GM18498 (cell line): ENCODE measurements at regions not wholly inside any gene's neighbourhood (a gene's known extent, or its start where the extent isn't known, plus 50 kb on each side); places are given as distances from the start of the nearest gene placed in this dataset.

ENCODE experiments used
- ATAC-seq: cut with Tn5 transposase; IDR thresholded peaks from one replicate; pipeline ENCODE4 v1.9.1; 2021; ENCODE audit warnings: mild to moderate bottlenecking, moderate library complexity; ENCODE audit not compliant: unreplicated experiment

DNA sequence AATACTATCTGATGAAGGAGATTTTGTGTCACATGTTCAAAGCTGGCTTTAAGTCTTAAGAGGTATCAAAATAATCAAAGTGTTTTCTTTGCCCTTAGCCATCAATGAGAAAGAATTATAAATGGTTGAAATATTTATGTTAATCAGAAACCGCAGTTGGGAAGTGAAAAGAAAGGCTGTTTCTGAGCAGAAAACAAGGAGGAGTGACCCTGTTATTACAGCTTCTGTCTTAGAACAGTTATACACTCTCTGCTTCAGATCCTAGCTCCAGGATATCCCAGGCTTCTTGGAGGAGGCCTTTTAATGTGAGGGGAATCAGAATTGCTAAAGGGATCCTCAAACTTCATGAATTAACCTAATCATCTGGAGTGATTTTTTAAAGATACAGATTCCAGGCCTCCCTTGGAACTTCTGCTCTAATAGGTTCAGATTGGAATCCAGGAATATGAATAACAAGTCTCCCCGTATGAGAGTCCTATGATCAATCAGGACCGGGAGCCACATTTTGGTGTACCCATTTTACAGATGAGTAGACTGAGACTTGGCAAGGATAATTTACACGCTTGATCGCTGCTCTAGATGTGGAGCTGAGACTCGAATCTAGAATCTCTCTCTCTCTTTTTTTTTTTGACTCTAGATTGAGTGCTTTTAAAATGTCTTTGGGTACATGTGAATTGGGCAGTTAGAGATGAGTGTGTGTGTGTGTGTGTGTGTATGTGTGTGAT lies 50.8 kb upstream of the JAG1 start:
- no peak for ATAC-seq

DNA sequence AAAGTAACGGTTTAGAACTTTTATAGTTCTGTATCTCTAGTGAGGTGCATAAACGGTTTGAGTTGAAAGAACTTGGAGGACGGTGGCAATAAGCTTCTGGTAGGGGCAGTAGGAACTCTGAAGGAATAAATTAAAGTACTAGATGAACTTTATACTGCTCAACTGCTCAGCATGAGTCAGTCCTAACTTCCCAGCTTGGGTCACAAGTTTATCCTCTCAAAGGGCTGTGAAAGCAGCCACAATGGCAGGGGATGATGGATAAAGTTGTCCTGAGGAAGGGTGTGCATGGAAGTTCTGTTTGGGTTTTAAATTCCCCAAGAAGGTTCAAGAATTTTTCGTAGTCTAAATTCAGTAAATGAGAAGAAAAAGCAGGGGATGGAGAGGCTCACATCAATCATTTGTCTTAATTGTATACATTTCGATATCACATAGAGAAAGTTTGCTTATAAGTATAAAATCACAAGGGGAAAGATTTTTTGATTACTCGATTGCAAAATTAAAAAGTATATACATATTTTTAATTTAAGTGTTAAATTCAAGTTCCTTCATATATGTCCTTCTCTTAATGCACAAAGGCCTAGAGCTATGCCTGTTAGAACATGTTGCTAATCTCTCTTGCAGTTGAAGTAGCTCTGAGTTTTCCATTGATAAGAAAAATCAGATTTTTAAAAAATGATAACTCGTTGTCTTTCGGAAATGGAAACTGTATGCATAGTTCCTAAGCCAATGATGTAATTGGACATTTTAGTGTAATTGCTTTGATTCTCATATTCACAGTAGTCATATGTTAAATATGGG lies 55.3 kb upstream of the JAG1 start:
- ATAC-seq: no peak

DNA sequence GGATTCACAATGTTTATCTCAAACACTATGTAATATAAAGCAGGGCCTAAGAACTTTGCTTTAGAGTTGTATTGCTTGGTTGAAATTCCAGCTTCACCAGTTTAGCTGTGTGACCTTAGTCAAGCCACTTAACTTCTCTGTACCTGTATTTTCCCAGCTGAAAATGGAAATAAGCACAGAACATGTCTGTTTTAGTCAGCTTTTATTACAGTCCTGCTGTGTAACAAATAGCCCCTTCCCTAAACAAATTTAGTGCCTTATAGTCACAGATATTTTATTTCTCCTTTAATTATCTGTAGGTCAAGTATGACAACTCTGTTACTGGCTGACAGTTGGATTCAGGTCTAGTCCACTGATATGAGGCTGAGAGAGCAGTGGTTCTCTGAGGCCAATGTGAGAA lies 56.0 kb upstream of the JAG1 start:
- no peak for ATAC-seq

DNA sequence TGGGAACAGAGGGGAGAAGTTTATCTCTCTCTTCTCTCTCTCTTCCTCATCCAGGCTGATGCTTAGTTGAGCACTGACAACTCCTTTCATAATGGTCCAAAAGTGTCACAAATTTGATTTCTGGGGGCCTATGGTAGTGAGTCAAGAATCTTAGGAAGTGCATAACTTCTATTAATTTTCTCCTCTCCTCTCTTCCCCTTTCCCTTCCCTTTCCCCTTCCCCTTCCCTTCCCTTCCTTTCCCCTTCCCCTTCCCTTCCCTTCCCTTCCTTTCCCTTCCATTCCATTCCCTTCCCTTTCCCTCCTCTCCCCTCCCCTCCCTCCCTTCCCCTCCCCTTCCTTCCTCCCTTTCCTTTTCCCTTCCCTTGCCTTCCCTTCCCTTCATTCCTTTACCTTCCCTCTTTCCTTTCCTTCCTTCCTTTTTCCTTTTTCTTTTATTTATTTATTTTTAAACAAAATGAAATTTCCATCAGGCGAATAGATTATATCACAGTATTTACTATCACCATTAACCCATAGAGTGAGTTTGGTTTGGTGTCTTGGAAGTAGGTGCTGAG lies 56.9 kb upstream of the JAG1 start:
- ATAC-seq: no peak

DNA sequence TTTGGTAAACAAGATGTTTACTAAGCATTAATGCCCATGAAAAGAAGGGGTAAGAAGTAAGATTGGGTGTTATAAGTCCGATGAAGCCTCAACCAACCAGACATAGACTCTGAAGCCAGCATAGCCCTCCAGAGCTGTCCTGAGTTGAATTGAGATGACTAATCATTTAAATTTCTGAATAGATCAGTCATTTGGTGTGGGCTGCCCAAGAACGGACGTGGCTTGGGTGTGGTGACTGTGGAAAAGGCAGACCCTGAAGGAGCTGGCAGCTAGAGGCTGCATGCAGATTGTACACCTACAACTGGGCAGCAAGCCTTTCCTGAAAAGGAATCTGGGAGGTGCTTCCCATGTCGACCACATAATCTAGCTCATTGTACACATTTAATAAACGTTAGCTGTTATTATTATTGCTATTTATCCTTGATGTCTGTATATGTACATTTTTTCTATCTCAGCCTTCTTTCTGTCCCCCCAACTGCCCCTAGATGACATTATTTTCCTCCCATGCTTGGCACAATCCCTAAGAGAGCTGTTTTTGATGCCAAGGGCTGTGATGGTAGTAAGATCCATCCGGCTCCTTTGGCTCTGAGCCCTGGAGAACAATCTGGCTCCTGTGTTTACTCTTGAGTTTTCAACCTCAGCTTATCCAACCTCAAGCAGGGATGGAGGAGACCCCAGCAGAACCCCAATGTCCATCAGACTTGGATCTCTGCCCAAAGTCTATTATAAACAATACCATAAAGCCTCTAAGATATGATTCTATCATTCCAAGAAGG lies 57.6 kb upstream of the JAG1 start:
- no peak for ATAC-seq

DNA sequence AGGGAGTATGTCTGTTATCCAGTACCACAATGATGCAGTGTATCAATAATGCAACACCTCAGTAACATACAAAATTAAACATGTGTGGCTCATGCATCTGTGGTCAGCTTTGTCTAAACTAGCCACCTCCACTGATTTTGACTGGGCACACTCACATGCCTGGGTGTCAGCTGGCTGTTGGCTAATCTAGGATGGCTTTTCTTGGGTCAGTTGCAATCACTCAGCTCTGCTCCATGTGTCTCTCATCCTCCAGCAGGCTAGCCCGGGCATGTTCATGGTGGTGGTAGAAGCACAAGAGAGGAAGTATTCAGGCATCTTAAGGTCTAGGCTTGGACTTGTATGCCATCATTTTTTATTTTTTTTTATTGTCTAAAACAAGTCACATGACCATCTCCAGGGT lies 59.3 kb upstream of the JAG1 start:
- no peak for ATAC-seq

DNA sequence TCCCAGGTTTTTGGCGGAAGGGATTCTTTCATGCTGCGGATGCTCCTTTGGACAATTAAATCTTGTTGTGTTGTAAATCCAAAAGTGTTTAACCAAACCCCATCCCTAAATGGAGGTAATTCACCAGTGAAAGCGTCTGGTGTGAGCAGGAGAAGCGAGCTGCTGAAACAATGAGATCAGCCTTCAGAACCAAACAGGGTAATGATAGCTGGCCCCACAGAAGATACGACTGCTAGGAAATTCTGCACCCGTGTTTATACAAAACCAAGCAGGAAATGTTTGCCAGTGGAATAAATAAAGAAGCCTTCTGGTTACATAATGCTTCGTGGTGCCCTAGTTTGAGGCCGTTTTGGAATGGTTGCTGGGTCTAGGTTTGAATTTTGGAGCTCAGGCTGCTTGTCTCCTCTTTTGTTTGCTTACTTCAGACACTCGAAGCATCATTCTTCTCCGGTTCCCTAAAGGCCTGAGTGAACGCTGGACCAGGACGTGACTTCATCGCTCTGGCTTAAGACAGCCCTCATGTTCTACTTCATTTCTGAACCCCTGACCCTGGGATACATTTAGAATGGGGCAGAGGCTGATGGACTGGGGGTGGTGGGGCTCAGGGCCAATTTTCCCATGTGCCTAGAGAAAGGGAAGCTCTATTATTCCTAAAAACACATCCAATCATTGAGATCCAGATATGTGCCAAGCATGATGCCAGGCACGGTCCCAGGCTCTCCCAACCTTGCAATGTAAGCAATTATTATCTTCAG lies 61.6 kb upstream of the JAG1 start:
- no peak for ATAC-seq

DNA sequence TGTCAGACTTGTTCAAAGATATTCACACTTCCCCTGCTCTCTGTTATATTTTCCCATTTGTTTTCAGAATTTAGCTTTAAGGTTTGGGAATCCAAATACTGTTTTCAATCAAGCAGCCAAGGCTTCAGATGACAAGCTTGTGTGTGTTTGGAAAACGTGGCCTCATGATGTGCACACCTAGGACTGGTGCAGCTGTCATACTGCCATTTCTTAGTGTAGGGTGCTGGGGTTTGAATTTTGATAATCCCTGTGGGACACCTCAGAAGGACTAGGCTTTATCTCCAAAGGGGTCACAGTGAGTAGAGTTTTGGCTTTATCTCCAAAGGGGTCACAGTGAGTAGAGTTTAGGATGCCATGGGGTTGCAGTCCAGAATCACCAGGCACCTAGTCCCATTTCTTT lies 65.3 kb upstream of the JAG1 start:
- no peak for ATAC-seq

DNA sequence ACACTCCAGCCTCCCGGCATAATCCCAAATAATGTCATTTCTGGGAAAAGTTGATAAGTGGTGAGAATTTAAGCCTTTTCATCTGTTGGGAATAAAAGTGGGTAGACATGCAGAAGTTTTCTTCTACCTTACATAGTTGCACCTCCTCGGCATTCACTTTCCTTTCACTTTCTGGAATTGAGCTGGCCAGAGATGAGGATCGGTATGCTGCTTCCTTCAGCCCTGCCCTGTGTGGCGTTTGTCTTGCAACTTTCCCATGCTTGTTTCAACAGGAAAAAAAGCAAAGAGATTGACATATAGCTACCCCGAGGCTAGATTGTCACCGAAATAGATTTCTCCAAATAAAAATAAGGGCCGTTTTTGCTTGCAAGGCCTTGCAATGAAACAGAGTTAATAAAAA lies 65.8 kb upstream of the JAG1 start:
- ATAC-seq: no peak

DNA sequence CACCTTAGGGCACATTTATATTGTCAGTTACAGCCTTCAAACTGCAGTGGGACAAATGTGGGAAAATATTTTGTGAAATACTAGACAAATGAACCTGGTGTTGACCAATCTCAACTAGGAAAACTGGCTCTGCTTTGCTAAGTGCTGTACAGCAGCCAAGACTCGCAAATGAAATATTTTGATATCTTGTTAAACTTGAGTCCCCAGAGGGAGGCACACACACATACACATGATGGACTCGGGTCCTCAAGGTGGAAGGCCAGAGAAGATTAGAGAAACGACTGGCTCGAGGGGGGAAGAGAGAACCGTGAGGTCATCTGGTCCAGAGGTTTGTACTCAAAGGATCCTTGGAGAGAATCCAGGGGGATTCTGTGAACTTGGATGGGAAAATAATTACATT lies 67.3 kb upstream of the JAG1 start:
- no peak for ATAC-seq

DNA sequence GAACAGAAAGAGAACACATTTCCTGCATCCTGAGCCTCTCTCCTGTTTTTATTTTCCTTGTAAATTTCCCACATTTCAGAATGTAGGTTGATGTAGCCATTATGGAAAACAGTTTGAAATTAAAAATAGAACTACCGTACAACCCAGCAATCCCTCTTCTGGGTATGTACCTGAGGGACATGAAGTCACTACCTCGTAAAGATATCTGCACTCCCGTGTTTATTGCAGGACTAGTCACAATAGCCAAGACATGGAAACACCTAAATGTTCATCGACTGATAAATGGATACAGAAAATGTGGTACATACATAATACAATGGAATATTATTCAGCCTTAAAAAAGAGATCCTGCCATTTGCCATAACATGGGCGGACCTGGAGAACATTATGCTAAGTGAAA lies 72.0 kb upstream of the JAG1 start:
- no peak for ATAC-seq

DNA sequence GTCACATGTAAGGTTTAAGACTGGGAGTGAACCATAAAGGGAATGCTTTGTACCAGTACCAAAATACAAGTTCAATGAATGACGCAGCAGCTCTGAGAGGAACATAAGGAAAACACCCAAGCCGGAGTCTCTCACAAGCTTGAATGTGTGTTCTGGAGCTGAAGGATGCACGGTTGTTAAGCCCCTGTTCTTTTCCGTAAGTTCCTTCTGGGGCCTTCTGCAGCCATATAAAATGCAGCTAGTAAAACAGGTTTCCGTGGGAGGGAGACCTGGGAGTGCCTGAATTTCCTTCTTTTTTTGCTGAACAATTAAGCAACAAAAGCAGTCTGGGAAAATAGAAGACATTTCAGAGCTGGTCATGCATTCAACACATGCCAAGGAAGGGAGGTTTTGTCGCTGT lies 73.2 kb upstream of the JAG1 start:
- no peak for ATAC-seq

DNA sequence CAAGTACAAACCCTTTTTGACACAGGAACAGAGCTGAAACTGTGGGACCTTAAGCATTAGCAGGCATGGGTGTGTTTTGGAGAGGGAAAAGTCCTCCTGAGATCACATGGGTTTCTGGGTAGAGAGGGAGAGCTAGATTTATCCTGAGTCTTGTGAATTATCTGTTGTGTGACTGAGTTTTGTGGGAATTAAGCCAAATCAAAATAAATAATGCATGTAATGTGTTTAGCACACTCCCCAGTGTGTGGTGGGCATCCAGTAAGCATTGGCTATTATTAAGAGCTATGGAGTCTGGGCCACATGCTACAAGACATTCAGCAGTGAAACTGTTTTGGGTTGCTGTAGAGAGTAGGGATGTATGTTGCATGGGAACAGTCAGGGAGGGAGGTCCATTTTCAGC lies 75.3 kb upstream of the JAG1 start:
- no peak for ATAC-seq

DNA sequence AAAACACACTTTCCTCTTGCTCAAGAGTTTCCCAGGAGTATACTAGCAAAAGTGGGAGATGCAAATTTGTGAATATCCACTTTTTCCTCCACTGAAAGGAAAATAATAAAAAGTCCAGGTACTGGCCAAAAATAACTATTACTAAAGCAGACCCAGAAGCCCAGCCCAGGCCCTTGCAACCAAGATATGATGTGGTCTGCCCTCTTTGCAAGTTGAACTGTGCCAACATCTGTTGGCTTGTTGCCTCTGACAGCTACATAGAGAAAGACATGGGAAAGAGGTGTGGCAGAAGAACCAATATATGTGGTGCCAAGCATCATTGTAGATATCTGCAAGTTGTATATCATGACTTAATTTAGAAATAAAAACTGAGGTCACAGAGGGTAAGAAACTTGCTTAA lies 78.4 kb upstream of the JAG1 start:
- ATAC-seq: no peak

DNA sequence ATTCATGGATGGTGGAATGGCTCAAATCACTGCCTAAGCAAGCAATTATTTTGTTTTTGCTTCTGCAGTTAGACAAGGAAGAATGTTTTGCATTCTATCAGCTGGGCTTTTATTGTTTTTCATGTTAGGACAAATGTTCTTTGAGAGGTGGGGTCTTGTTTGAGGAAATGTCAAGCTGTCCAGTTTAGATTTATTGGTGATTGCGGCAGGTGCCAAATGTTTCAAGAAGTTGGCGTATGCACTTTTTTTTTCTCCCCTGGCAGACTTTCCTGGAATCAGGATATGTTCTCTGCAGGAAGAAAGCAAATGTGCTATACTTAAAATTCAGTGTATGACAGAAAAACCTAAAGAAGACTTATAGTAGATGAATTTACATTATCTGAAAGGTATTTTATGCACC lies 81.0 kb upstream of the JAG1 start:
- ATAC-seq: no peak

DNA sequence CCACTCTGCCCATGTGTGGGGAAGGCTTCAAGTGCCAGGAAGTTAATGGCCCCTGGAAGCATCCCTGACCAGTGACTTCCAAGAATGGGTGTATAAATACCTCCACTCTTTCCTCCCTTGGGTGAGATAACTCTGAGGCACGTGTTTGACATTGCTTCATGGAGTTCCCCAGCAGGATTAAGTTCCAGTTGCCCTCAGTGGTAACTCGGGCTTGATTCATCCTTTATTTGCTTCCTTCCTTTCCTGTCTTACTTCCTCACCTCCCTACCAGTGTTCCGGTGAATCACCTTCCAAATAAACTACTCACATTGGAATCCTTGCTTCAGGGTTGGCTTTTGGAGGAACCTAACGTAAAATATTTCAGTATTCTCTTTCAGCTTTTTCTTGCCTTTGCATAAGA lies 84.6 kb upstream of the JAG1 start:
- no peak for ATAC-seq

DNA sequence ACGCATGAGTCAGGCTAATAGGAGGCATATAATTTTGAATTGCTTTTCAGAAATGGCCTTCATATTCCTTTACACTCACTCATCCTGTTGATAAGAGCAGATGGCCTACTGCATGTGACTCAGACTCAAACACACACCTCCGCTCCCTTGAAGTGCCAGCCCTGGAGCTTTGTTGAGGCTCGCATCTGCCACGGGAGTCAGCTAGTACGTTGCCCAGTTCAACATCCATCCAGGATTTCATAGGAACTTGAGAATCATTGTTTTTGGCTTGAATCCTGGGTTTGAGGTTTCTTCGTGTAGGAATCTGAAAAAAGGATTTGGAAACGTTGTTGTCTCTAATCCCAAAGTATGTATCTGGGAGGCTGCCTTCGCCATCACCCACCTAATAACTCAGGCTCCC lies 87.4 kb upstream of the JAG1 start:
- ATAC-seq: no peak

DNA sequence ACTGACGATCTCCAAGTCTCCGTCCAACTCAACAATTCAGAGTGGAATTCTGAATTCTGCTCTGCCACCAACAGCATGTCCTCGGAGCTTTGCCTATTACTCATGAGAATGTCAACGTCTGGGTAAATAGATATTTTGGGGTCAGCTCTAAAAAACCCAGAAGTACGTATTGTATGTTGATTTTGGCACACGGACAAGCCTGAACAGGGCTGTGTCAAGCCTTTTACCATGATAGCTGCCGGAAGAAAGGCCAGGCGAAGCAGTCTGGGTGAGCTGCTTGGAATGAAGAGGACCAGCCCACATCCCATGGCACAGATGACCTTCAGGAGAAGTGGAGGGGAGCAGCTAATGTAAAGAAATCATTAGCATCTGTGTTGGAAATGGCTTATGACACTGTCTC lies 88.0 kb upstream of the JAG1 start:
- no peak for ATAC-seq

DNA sequence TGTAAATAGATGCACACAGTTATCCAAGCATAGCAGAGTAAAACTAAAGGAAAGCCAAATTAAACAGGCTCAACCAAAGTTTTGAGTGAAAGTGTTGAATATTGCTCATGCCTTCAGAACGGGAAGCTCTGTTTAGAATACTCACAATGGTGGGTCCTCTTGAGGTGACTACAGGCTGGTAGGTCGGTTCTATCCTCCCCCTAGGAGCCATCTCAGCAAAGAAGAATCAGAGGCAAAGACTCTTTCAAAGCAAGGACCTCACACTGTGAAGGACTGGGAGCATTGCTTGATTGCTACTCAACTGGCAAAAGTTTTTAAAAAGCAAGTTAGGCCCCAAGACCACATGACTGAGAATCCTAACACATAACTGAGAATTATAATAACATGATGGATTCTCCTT lies 88.4 kb upstream of the JAG1 start:
- ATAC-seq: no peak

DNA sequence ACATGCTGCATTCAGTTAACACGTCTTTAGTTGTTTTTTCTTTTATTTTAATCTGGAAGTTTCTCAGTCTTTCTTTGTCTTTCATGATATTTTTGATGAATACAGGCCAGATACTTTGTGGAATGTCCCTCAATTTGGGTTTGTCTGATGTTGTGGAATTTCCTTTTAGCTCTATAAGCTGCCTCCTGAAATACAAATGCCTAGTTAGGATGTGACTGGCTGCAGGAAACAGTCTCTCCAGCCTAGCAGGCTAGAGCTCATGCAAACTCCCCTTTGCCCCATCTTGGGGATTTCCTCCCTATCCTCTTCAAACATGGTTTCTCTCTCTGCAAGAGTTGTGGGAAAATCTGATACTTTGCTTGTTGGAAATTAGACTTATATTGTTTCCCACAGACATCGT lies 89.3 kb upstream of the JAG1 start:
- ATAC-seq: no peak

DNA sequence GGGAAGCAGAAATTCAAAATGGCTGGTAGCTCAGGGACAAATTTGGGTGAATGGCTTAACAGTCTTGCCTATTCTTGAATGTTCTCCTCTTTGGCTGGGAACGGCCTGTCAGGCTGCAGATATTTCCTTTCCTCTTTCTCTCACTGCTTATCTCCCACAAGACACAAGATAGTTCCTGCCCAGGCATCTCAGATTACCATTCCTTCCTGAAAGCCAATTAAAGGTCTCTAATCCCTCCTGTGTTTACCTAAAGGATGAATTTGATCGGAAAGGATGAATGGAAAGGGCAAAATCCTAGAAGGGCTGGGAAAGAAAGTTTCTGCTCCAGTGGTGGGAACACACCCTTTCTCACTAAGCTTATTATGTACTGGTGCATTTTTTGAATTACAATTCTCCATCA lies 95.9 kb upstream of the JAG1 start:
- ATAC-seq: no peak
